ENCODE measurements at regions not wholly inside any gene's neighbourhood (a gene's known extent, or its start where the extent isn't known, plus 50 kb on each side); places are given as distances from the start of the nearest gene placed in this dataset.
"Not testable (repeated sequence)": the region's sequence is repeated elsewhere in the genome, so short reads cannot be mapped to it uniquely, and the experiment has no call there.

GRCh38 chr21:14829685-14830084 lies 235.1 kb downstream of the NRIP1 start:
- no peaks in the 10 kb centered on the region for H3K36me3 ChIP-seq (ENCODE audit: control insufficient read depth in 5 of 5, insufficient read depth in 5 of 5, low read length in 5 of 5)
- no peaks in the 10 kb centered on the region for H3K27me3 ChIP-seq (ENCODE audit: control insufficient read depth in 5 of 5, insufficient read depth in 4 of 5, low read length in 5 of 5)
- H3K4me1 ChIP-seq (ENCODE audit: control insufficient read depth in 5 of 5, insufficient read depth in 5 of 5, low read length in 5 of 5) = no peaks in the 10 kb centered on the region
- no peaks in the 10 kb centered on the region for H3K9me3 ChIP-seq (ENCODE audit: control insufficient read depth in 5 of 5, low read length in 5 of 5)
- no peak overlapping the region for H3K27ac ChIP-seq (ENCODE audit: low read depth, low read length)
- no peak overlapping the region for H3K9ac ChIP-seq (ENCODE audit: low read length in 5 of 5)
- no peak overlapping the region for H3K4me3 ChIP-seq (ENCODE audit: low read depth in 1 of 5, low read length in 5 of 5)

DNA sequence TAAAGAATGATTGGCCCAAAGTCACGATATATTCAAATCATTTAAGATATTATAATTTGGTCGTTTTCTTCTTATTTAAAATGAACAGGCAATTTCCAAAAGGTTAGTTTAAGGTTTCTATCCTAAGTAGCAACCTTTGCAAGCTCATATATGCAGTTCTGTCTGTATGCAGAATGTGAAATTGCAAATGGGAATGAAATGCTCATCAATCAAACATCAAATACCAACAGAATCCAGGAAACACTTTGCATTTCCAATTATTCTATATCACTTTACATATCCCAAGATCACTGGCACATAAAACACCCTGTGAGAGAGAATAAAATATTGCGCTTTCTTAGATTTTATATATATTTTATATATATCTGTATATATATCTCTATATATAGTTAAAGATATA lies 237.3 kb downstream of the NRIP1 start:
- Histone ChIP-seq H3K4me3 (ENCODE audit: low read depth in 1 of 5, low read length in 5 of 5) (no peak overlapping the region), H3K27me3 (ENCODE audit: control insufficient read depth in 5 of 5, insufficient read depth in 4 of 5, low read length in 5 of 5) (no peaks in the 10 kb centered on the region), H3K4me1 (ENCODE audit: control insufficient read depth in 5 of 5, insufficient read depth in 5 of 5, low read length in 5 of 5) (no peaks in the 10 kb centered on the region), H3K9ac (ENCODE audit: low read length in 5 of 5) (no peak overlapping the region), H3K36me3 (ENCODE audit: control insufficient read depth in 5 of 5, insufficient read depth in 5 of 5, low read length in 5 of 5) (no peaks in the 10 kb centered on the region), H3K27ac (ENCODE audit: low read depth, low read length) (no peak overlapping the region), H3K9me3 (ENCODE audit: control insufficient read depth in 5 of 5, low read length in 5 of 5) (no peaks in the 10 kb centered on the region)

DNA sequence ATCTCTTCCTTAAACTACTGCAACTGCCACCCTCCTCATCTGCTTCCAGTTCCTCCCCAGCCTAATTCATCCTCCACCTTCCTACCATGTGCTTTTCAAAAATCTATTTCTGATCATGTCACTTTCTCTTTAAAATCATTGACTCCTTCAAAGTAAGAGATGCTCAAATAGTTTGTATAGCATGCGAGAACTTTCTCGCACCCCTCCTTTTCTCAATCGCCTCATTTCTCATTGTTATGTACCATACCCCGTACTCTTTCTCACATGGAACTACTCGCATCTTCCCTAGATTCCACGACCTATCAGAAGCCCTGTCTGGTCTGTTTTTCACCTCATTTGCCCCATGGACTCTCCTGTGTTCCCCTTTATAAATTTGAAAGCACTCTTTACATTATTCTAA lies 238.2 kb downstream of the NRIP1 start:
- H3K4me3 ChIP-seq (ENCODE audit: low read depth in 1 of 5, low read length in 5 of 5) = no peak overlapping the region
- no peak overlapping the region for H3K9ac ChIP-seq (ENCODE audit: low read length in 5 of 5)
- no peaks in the 10 kb centered on the region for H3K27me3 ChIP-seq (ENCODE audit: control insufficient read depth in 5 of 5, insufficient read depth in 4 of 5, low read length in 5 of 5)
- H3K4me1 ChIP-seq (ENCODE audit: control insufficient read depth in 5 of 5, insufficient read depth in 5 of 5, low read length in 5 of 5) = no peaks in the 10 kb centered on the region
- no peaks in the 10 kb centered on the region for H3K36me3 ChIP-seq (ENCODE audit: control insufficient read depth in 5 of 5, insufficient read depth in 5 of 5, low read length in 5 of 5)
- H3K9me3 ChIP-seq (ENCODE audit: control insufficient read depth in 5 of 5, low read length in 5 of 5) = no peaks in the 10 kb centered on the region
- H3K27ac ChIP-seq (ENCODE audit: low read depth, low read length) = no peak overlapping the region

DNA sequence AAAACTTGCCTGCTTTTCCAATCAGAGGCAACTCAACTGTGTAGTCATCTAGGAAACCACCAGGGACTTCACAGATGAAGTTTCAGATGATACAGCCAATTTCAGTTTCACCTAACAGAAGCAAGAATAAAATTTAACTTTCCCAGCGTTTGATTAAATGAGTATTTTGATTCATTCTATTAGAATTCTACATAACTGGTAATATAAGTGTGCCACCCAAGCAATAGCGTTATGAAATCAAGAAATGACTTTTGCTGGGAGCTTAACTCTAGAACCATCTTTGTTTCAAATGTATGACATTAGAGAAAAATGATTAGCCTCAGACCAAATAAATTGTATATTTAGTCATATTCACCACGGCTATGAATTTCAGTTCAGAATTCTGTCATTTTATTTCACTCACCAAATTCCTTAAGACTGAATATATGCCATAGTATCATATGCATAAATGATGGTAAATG lies 239.3 kb downstream of the NRIP1 start:
- no peak overlapping the region for H3K27ac ChIP-seq (ENCODE audit: low read depth, low read length)
- H3K4me1 ChIP-seq (ENCODE audit: control insufficient read depth in 5 of 5, insufficient read depth in 5 of 5, low read length in 5 of 5) = no peaks in the 10 kb centered on the region

DNA sequence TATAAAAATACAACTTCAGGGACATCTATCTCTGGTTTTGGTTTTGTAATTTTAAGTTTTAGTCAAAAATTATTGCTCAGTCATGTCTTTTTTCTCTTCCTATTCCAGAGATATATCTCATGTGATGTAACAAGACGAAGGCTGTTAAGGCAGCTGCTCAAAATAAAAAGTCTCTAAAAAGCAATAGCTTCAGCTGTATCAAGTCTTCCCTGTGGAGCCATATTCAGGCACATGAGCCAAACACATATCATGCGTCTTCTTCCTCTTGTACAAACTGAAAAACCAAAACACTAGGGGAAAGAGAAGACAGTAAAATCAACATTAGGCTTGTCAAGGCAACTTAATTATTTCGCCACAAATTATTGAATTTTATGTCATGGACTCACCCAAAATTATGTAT lies 240.7 kb downstream of the NRIP1 start:
- Histone ChIP-seq H3K27me3 (ENCODE audit: control insufficient read depth in 5 of 5, insufficient read depth in 4 of 5, low read length in 5 of 5) (no peaks in the 10 kb centered on the region), H3K4me3 (ENCODE audit: low read depth in 1 of 5, low read length in 5 of 5) (no peak overlapping the region), H3K27ac (ENCODE audit: low read depth, low read length) (no peak overlapping the region), H3K9me3 (ENCODE audit: control insufficient read depth in 5 of 5, low read length in 5 of 5) (no peaks in the 10 kb centered on the region), H3K4me1 (ENCODE audit: control insufficient read depth in 5 of 5, insufficient read depth in 5 of 5, low read length in 5 of 5) (no peaks in the 10 kb centered on the region), H3K9ac (ENCODE audit: low read length in 5 of 5) (no peak overlapping the region), H3K36me3 (ENCODE audit: control insufficient read depth in 5 of 5, insufficient read depth in 5 of 5, low read length in 5 of 5) (no peaks in the 10 kb centered on the region)

More for the DNA sequence above, 239.3 kb downstream of the NRIP1 start:
- Histone ChIP-seq H3K4me3 (ENCODE audit: low read depth in 1 of 5, low read length in 5 of 5) (no peak overlapping the region), H3K36me3 (ENCODE audit: control insufficient read depth in 5 of 5, insufficient read depth in 5 of 5, low read length in 5 of 5) (no peaks in the 10 kb centered on the region), H3K9me3 (ENCODE audit: control insufficient read depth in 5 of 5, low read length in 5 of 5) (no peaks in the 10 kb centered on the region), H3K27me3 (ENCODE audit: control insufficient read depth in 5 of 5, insufficient read depth in 4 of 5, low read length in 5 of 5) (no peaks in the 10 kb centered on the region), H3K9ac (ENCODE audit: low read length in 5 of 5) (no peak overlapping the region)

- H3K4me1 ChIP-seq (ENCODE audit: control insufficient read depth in 5 of 5, insufficient read depth in 5 of 5, low read length in 5 of 5) = no peaks in the 10 kb centered on the region
- no peak overlapping the region for H3K4me3 ChIP-seq (ENCODE audit: low read depth in 1 of 5, low read length in 5 of 5)
- no peaks in the 10 kb centered on the region for H3K27me3 ChIP-seq (ENCODE audit: control insufficient read depth in 5 of 5, insufficient read depth in 4 of 5, low read length in 5 of 5)
- H3K9me3 ChIP-seq (ENCODE audit: control insufficient read depth in 5 of 5, low read length in 5 of 5) = peaks cover 0 to 7% (median 3%) of the 10 kb centered on the region in 5 donors
- H3K9ac ChIP-seq (ENCODE audit: low read length in 5 of 5) = no peak overlapping the region
- H3K36me3 ChIP-seq (ENCODE audit: control insufficient read depth in 5 of 5, insufficient read depth in 5 of 5, low read length in 5 of 5) = no peaks in the 10 kb centered on the region
- H3K27ac ChIP-seq (ENCODE audit: low read depth, low read length) = no peak overlapping the region
These were observed 247.5 kb downstream of the NRIP1 start for GRCh38 chr21:14817311-14817710.

DNA sequence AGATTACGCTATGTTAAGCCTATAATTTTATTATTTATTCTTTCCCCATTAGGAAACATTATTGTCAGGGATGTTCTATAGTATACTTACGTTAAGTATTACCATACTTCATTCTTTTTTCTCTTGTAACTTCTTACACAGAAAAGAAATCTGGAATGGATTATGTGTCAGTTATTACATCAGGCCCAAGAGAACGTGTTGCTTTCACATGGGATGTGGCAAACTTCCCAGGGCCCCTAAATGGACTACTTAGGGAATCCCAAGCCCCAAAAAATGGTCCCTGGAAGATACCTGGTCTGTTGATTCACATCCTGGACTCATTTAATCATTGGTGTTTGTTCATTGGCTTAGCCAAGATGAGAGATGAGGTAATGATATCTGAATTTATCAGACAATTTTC lies 249.8 kb downstream of the NRIP1 start:
- H3K9ac ChIP-seq (ENCODE audit: low read length in 5 of 5) = no peak overlapping the region
- H3K4me3 ChIP-seq (ENCODE audit: low read depth in 1 of 5, low read length in 5 of 5) = no peak overlapping the region
- no peaks in the 10 kb centered on the region for H3K4me1 ChIP-seq (ENCODE audit: control insufficient read depth in 5 of 5, insufficient read depth in 5 of 5, low read length in 5 of 5)
- peaks cover 0 to 13% (median 4%) of the 10 kb centered on the region in 5 donors for H3K9me3 ChIP-seq (ENCODE audit: control insufficient read depth in 5 of 5, low read length in 5 of 5)
- no peaks in the 10 kb centered on the region for H3K27me3 ChIP-seq (ENCODE audit: control insufficient read depth in 5 of 5, insufficient read depth in 4 of 5, low read length in 5 of 5)
- no peaks in the 10 kb centered on the region for H3K36me3 ChIP-seq (ENCODE audit: control insufficient read depth in 5 of 5, insufficient read depth in 5 of 5, low read length in 5 of 5)
- H3K27ac ChIP-seq (ENCODE audit: low read depth, low read length) = no peak overlapping the region

DNA sequence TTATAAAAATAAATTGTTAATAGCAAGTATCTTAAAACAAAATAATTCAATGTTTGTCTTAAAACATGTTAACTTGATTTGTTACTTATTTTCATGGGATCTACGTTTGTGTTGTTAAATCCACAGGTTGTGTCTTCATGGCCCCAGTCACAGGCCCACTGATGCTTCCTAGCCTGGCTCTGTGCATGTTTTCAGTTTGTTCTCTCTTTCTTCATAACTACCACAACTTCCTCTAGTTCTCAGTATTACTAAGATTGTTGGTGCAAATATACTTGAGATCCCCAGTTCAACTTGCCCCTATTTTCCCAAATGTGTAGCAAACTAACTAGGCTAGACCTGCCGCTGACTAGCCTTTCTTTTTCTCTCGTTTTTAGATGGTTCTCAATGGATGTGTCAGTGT lies 250.5 kb downstream of the NRIP1 start:
- Histone ChIP-seq H3K36me3 (ENCODE audit: control insufficient read depth in 5 of 5, insufficient read depth in 5 of 5, low read length in 5 of 5) (no peaks in the 10 kb centered on the region), H3K4me1 (ENCODE audit: control insufficient read depth in 5 of 5, insufficient read depth in 5 of 5, low read length in 5 of 5) (no peaks in the 10 kb centered on the region), H3K27me3 (ENCODE audit: control insufficient read depth in 5 of 5, insufficient read depth in 4 of 5, low read length in 5 of 5) (no peaks in the 10 kb centered on the region), H3K4me3 (ENCODE audit: low read depth in 1 of 5, low read length in 5 of 5) (no peak overlapping the region), H3K27ac (ENCODE audit: low read depth, low read length) (no peak overlapping the region), H3K9ac (ENCODE audit: low read length in 5 of 5) (no peak overlapping the region), H3K9me3 (ENCODE audit: control insufficient read depth in 5 of 5, low read length in 5 of 5) (peaks cover 0 to 13% (median 4%) of the 10 kb centered on the region in 5 donors)

GRCh38 chr21:14804170-14804569 lies 258.1 kb upstream of the SAMSN1 start:
- not testable (repeated sequence) for H3K27ac ChIP-seq (ENCODE audit: low read depth, low read length); H3K4me3 ChIP-seq (ENCODE audit: low read depth in 1 of 5, low read length in 5 of 5); H3K9ac ChIP-seq (ENCODE audit: low read length in 5 of 5); H3K9me3 ChIP-seq (ENCODE audit: control insufficient read depth in 5 of 5, low read length in 5 of 5); H3K36me3 ChIP-seq (ENCODE audit: control insufficient read depth in 5 of 5, insufficient read depth in 5 of 5, low read length in 5 of 5); H3K27me3 ChIP-seq (ENCODE audit: control insufficient read depth in 5 of 5, insufficient read depth in 4 of 5, low read length in 5 of 5); H3K4me1 ChIP-seq (ENCODE audit: control insufficient read depth in 5 of 5, insufficient read depth in 5 of 5, low read length in 5 of 5)

GRCh38 chr21:14797543-14797942 lies 251.4 kb upstream of the SAMSN1 start:
- Histone ChIP-seq H3K36me3 (ENCODE audit: control insufficient read depth in 5 of 5, insufficient read depth in 5 of 5, low read length in 5 of 5) (no peaks in the 10 kb centered on the region), H3K4me3 (ENCODE audit: low read depth in 1 of 5, low read length in 5 of 5) (no peak overlapping the region), H3K4me1 (ENCODE audit: control insufficient read depth in 5 of 5, insufficient read depth in 5 of 5, low read length in 5 of 5) (no peaks in the 10 kb centered on the region), H3K9ac (ENCODE audit: low read length in 5 of 5) (no peak overlapping the region), H3K27ac (ENCODE audit: low read depth, low read length) (no peak overlapping the region), H3K27me3 (ENCODE audit: control insufficient read depth in 5 of 5, insufficient read depth in 4 of 5, low read length in 5 of 5) (no peaks in the 10 kb centered on the region), H3K9me3 (ENCODE audit: control insufficient read depth in 5 of 5, low read length in 5 of 5) (peaks cover 8 to 27% (median 17%) of the 10 kb centered on the region in 5 donors)

DNA sequence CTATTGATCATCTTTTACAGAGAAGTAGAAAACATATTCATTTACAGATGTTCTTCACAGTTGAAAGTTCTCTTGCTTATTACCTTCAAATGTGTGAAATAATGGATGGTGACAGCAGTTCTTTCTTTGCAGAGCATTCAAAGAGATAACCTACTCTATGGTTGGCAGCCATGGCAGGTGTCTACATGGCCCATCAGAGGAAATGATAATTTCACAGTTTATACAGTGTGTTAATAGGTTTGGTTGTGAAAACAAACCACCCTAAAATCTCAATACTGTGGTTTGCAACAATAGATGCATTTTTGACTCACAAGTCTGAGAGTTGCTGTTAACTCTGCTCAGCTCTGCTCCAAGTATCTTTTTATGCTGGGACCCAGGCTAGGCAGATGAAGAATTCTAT lies 241.2 kb upstream of the SAMSN1 start:
- Histone ChIP-seq H3K27me3 (ENCODE audit: control insufficient read depth in 5 of 5, insufficient read depth in 4 of 5, low read length in 5 of 5) (no peaks in the 10 kb centered on the region), H3K4me1 (ENCODE audit: control insufficient read depth in 5 of 5, insufficient read depth in 5 of 5, low read length in 5 of 5) (no peaks in the 10 kb centered on the region), H3K36me3 (ENCODE audit: control insufficient read depth in 5 of 5, insufficient read depth in 5 of 5, low read length in 5 of 5) (no peaks in the 10 kb centered on the region), H3K27ac (ENCODE audit: low read depth, low read length) (no peak overlapping the region), H3K9me3 (ENCODE audit: control insufficient read depth in 5 of 5, low read length in 5 of 5) (no peaks in the 10 kb centered on the region), H3K4me3 (ENCODE audit: low read depth in 1 of 5, low read length in 5 of 5) (no peak overlapping the region), H3K9ac (ENCODE audit: low read length in 5 of 5) (no peak overlapping the region)

Data from subcutaneous abdominal adipose tissue (tissue), 5 donors.